ENCODE measurements at regions not wholly inside any gene's neighbourhood (a gene's known extent, or its start where the extent isn't known, plus 50 kb on each side); places are given as distances from the start of the nearest gene placed in this dataset.
"Not testable (repeated sequence)": the region's sequence is repeated elsewhere in the genome, so short reads cannot be mapped to it uniquely, and the experiment has no call there.

DNA sequence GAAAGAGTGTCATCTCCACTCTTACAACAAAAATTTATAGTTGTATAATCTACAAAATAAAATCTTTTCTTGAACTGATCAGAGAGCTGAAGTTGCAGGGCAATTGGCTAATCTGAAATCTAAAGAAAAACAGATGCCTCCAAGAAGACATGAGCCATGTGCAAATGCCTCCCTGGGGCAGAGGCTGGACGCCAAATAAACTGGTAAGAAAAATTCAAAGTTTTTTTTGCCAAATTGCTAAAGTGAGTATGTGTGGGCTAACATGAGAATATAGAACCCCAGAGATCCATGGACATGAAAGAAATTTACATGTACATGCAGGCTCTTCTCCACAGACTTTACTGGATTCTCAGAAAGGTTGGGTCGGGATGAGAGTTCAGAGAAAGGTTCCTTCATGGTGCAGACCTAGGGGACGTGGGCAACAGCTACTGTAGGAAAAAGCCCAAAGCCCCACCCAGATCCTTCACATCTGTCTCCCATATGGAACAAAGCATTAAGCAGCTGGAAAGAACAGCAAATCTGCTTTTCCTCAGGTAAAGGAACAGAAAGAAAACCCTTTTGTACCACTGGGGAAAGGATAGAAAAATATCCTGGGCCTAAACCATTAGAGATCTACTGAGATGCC lies 90.5 kb upstream of the SIRPG start:
- Histone ChIP-seq H3K4me1 (ENCODE audit: insufficient read depth, low read length) (no peaks in the 10 kb centered on the region), H3K4me2 (ENCODE audit: insufficient read depth, low read length) (no peak overlapping the region), H3K9me3 (ENCODE audit: low read depth, low read length) (no peaks in the 10 kb centered on the region), H3K79me2 (ENCODE audit: insufficient read depth, low read length) (no peaks in the 10 kb centered on the region), H3K4me3 (ENCODE audit: insufficient read depth, low read length) (no peak overlapping the region), H3K27me3 (ENCODE audit: insufficient read depth, low read length) (peaks cover 12% of the 10 kb centered on the region), H3K27ac (ENCODE audit: low read depth, low read length) (no peak overlapping the region), H2AFZ (ENCODE audit: low read length) (no peak overlapping the region), H3K36me3 (ENCODE audit: insufficient read depth, low read length) (no peaks in the 10 kb centered on the region), H4K20me1 (ENCODE audit: insufficient read depth, low read length) (no peaks in the 10 kb centered on the region)
- TF ChIP-seq, protein P1, sequence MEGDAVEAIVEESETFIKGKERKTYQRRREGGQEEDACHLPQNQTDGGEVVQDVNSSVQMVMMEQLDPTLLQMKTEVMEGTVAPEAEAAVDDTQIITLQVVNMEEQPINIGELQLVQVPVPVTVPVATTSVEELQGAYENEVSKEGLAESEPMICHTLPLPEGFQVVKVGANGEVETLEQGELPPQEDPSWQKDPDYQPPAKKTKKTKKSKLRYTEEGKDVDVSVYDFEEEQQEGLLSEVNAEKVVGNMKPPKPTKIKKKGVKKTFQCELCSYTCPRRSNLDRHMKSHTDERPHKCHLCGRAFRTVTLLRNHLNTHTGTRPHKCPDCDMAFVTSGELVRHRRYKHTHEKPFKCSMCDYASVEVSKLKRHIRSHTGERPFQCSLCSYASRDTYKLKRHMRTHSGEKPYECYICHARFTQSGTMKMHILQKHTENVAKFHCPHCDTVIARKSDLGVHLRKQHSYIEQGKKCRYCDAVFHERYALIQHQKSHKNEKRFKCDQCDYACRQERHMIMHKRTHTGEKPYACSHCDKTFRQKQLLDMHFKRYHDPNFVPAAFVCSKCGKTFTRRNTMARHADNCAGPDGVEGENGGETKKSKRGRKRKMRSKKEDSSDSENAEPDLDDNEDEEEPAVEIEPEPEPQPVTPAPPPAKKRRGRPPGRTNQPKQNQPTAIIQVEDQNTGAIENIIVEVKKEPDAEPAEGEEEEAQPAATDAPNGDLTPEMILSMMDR (IDR thresholded peaks at IDR 0.05; ENCODE audit: extremely low read depth, low read depth, low read length): no peak
- DNase-seq (ENCODE audit: insufficient read length, low spot score, missing footprints): no peak

DNA sequence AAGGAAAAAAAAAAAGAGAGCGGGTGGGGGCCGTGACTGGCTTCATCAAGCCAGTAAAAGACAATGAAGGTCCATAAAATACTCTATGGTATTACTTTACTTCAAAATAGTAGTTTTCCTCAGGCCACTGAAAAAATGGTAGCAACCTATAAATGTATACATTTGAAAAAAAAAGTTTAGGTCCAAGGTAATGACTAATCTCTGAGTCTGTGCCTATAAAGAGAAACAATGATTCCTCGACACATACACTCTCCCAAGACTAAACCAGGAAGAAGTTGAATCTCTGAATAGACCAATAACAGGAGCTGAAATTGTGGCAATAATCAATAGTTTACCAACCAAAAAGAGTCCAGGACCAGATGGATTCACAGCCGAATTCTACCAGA lies 84.5 kb upstream of the SIRPG start:
- H3K36me3 ChIP-seq (ENCODE audit: insufficient read depth, low read length); H3K27me3 ChIP-seq (ENCODE audit: insufficient read depth, low read length); H3K4me2 ChIP-seq (ENCODE audit: insufficient read depth, low read length); H2AFZ ChIP-seq (ENCODE audit: low read length); DNase-seq (ENCODE audit: insufficient read length, low spot score, missing footprints); H3K4me1 ChIP-seq (ENCODE audit: insufficient read depth, low read length); H3K79me2 ChIP-seq (ENCODE audit: insufficient read depth, low read length); H3K4me3 ChIP-seq (ENCODE audit: insufficient read depth, low read length); H4K20me1 ChIP-seq (ENCODE audit: insufficient read depth, low read length); H3K27ac ChIP-seq (ENCODE audit: low read depth, low read length); H3K9me3 ChIP-seq (ENCODE audit: low read depth, low read length): not testable (repeated sequence)

DNA sequence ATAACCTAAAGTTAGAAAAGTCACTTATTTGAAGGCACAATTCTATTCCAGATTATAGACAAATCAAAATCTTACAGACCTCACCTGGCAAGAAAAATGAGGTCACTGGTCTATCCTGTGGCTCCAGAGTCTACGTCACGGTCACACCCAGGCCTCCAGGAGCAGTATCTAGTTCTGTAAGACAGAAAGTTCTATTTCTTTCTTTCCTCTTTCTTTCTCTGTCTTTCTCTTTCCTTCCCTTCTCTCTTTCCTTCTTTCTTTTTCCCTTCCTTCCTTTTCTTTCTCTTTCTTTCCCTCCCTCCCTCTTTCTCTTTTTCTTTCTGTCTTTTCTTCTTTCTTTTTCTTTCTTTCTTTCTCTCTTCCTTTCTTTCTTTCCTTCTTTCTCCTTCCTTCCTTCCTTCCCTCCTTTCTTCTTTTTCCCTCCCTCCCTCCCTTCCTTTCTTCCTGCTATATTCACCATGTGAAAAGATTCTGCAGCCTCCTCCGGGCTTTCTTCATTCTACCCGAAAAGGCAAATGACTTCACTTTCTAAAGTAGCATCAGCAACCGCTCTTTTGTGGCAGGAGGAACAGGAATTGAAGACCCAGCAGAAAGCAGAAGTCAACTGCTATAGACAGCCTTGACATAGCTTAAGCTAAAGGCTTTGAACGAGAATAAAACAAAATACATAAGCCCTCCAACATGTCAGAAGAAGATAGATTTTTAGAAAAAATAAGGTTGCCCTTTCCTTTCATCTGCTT lies 83.9 kb upstream of the SIRPG start:
- Histone ChIP-seq H3K9me3 (ENCODE audit: low read depth, low read length) (no peaks in the 10 kb centered on the region), H3K27ac (ENCODE audit: low read depth, low read length) (no peak overlapping the region), H3K27me3 (ENCODE audit: insufficient read depth, low read length) (peaks cover 9% of the 10 kb centered on the region), H3K79me2 (ENCODE audit: insufficient read depth, low read length) (no peaks in the 10 kb centered on the region), H3K4me2 (ENCODE audit: insufficient read depth, low read length) (no peak overlapping the region), H3K4me3 (ENCODE audit: insufficient read depth, low read length) (no peak overlapping the region), H2AFZ (ENCODE audit: low read length) (no peak overlapping the region), H3K4me1 (ENCODE audit: insufficient read depth, low read length) (no peaks in the 10 kb centered on the region), H4K20me1 (ENCODE audit: insufficient read depth, low read length) (no peaks in the 10 kb centered on the region), H3K36me3 (ENCODE audit: insufficient read depth, low read length) (no peaks in the 10 kb centered on the region)
- no peak for DNase-seq (ENCODE audit: insufficient read length, low spot score, missing footprints)
- TF ChIP-seq, protein P1 (IDR thresholded peaks at IDR 0.05; ENCODE audit: extremely low read depth, low read depth, low read length): no peak

DNA sequence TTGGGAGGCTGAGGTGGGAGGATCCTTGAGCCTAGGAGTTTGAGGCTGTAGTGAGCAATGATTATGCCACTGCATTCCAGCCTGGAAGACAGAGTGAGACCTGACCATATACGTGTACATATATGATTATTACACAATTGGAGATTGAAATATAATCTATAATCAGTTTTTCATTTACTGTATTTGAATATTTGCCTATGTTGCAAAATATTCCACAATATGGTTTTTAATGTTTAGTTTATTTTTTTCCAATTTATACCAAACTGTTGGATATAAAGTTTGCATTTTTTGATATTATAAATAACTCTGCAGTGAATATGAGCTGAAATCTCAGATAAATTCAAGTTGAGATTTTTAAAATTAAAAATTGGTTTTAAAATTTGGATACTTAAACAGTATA lies 79.6 kb upstream of the SIRPG start:
- H3K27me3 ChIP-seq (ENCODE audit: insufficient read depth, low read length): peaks cover 18% of the 10 kb centered on the region
- H3K27ac ChIP-seq (ENCODE audit: low read depth, low read length): no peak overlapping the region
- H2AFZ ChIP-seq (ENCODE audit: low read length): no peak overlapping the region
- no peak overlapping the region for H3K4me2 ChIP-seq (ENCODE audit: insufficient read depth, low read length)
- H3K79me2 ChIP-seq (ENCODE audit: insufficient read depth, low read length): no peaks in the 10 kb centered on the region
- H3K4me1 ChIP-seq (ENCODE audit: insufficient read depth, low read length): no peaks in the 10 kb centered on the region
- H4K20me1 ChIP-seq (ENCODE audit: insufficient read depth, low read length): no peaks in the 10 kb centered on the region
- H3K4me3 ChIP-seq (ENCODE audit: insufficient read depth, low read length): no peak overlapping the region
- no peaks in the 10 kb centered on the region for H3K9me3 ChIP-seq (ENCODE audit: low read depth, low read length)
- TF ChIP-seq, protein P1 (IDR thresholded peaks at IDR 0.05; ENCODE audit: extremely low read depth, low read depth, low read length): no peak
- DNase-seq (ENCODE audit: insufficient read length, low spot score, missing footprints): no peak
- no peaks in the 10 kb centered on the region for H3K36me3 ChIP-seq (ENCODE audit: insufficient read depth, low read length)

Measured in osteoblast (primary cell).